CD14-positive monocyte (primary cell): ENCODE measurements at regions not wholly inside any gene's neighbourhood (a gene's known extent, or its start where the extent isn't known, plus 50 kb on each side); places are given as distances from the start of the nearest gene placed in this dataset.

Experiments used
- DNase-seq, 3 donors: peaks; one replicate each; pipeline ENCODE4 v3.0.0-alpha.2; 2011 to 2022
- H2AFZ ChIP-seq: 2 replicates; pipeline ENCODE4 v1.6.0; 2012; ENCODE audit warnings: mild to moderate bottlenecking, low read depth, low read length, inconsistent platforms; ENCODE audit not compliant: insufficient read depth, poor library complexity, severe bottlenecking
- H3K27ac ChIP-seq, 2 donors: 1 replicate in 1 of 2; 2 replicates in 1 of 2; pipeline ENCODE4 v1.5.1; 2012 to 2013; ENCODE audit warnings: low read length in 2 of 2, control low read depth in 1 of 2, inconsistent platforms in 1 of 2, low read depth in 1 of 2, mild to moderate bottlenecking in 1 of 2
- H3K27me3 ChIP-seq, 2 donors: one replicate each; pipeline versions ENCODE4 v1.6.0 to v1.6.1; 2011 to 2013; ENCODE audit warnings: low read length in 2 of 2; ENCODE audit not compliant: control insufficient read depth in 2 of 2, insufficient read depth in 2 of 2
- H3K36me3 ChIP-seq, 2 donors: replicated peaks in 1 of 2; 1 replicate in 1 of 2; 2 replicates in 1 of 2; pipeline versions ENCODE4 v1.5.1 to v1.6.1; 2012 to 2013; ENCODE audit warnings: low read length in 2 of 2, control low read depth in 1 of 2, inconsistent platforms in 1 of 2, mild to moderate bottlenecking in 1 of 2; ENCODE audit not compliant: insufficient read depth in 2 of 2, control insufficient read depth in 1 of 2
- H3K4me1 ChIP-seq, 2 donors: 1 replicate in 1 of 2; 2 replicates in 1 of 2; pipeline versions ENCODE4 v1.5.1 to v1.6.1; 2012 to 2013; ENCODE audit warnings: low read length in 2 of 2, control low read depth in 1 of 2, inconsistent platforms in 1 of 2, mild to moderate bottlenecking in 1 of 2, moderate library complexity in 1 of 2; ENCODE audit not compliant: insufficient read depth in 2 of 2, control insufficient read depth in 1 of 2
- H3K4me2 ChIP-seq: replicated peaks from 2 replicates; pipeline ENCODE3; 2012; ENCODE audit warnings: low read length, moderate library complexity, mild to moderate bottlenecking; ENCODE audit not compliant: poor library complexity, severe bottlenecking; ENCODE audit errors: extremely low read depth
- H3K4me3 ChIP-seq, 3 experiments: fragments of 200-600 bp in 1 of 3; sonication (generic) in 1 of 3; replicated peaks in 1 of 3; 1 replicate in 2 of 3; 2 replicates in 1 of 3; pipeline ENCODE4 v1.5.1; 2011 to 2013; ENCODE audit warnings: low read length in 3 of 3, mild to moderate bottlenecking in 3 of 3, control low read depth in 2 of 3, low read depth in 2 of 3, inconsistent platforms in 1 of 3, moderate library complexity in 1 of 3
- H3K79me2 ChIP-seq: 2 replicates; pipeline ENCODE4 v1.6.0; 2012; ENCODE audit warnings: mild to moderate bottlenecking, control low read depth, inconsistent platforms, low read length, moderate library complexity; ENCODE audit not compliant: insufficient read depth
- H3K9ac ChIP-seq: 2 replicates; pipeline ENCODE4 v1.6.0; 2017; ENCODE audit warnings: low read length, mild to moderate bottlenecking; ENCODE audit not compliant: insufficient read depth, poor library complexity, severe bottlenecking
- H3K9me3 ChIP-seq, 2 donors: replicated peaks in 1 of 2; 1 replicate in 1 of 2; 2 replicates in 1 of 2; pipeline versions ENCODE4 v1.5.1 to v1.6.1; 2012 to 2013; ENCODE audit warnings: low read length in 2 of 2, control low read depth in 1 of 2; ENCODE audit not compliant: control insufficient read depth in 1 of 2, insufficient read depth in 1 of 2
- H4K20me1 ChIP-seq: 2 replicates; pipeline ENCODE4 v1.6.0; 2012; ENCODE audit warnings: mild to moderate bottlenecking, low read length, control low read depth, moderate library complexity; ENCODE audit not compliant: insufficient read depth
- H3K27ac Mint-ChIP-seq, 7 donors: one replicate each; pipeline ENCODE4 v1.8.0; 2020; ENCODE audit warnings: mild to moderate bottlenecking in 7 of 7, mixed read lengths in 7 of 7, moderate library complexity in 6 of 7, inconsistent platforms in 2 of 7
- H3K27me3 Mint-ChIP-seq, 3 donors: one replicate each; pipeline ENCODE4 v1.8.0; 2021 to 2022; ENCODE audit warnings: low read depth in 3 of 3, mild to moderate bottlenecking in 3 of 3, mixed read lengths in 3 of 3, moderate library complexity in 3 of 3, inconsistent platforms in 1 of 3
- H3K36me3 Mint-ChIP-seq, 2 donors: one replicate each; pipeline ENCODE4 v1.8.0; 2020; ENCODE audit warnings: mixed read lengths in 2 of 2, inconsistent platforms in 1 of 2, mild to moderate bottlenecking in 1 of 2
- H3K4me1 Mint-ChIP-seq: one replicate; pipeline ENCODE4 v1.8.0; 2020; ENCODE audit warnings: mild to moderate bottlenecking, mixed read lengths
- H3K4me3 Mint-ChIP-seq, 2 donors: one replicate each; pipeline ENCODE4 v1.8.0; 2020; ENCODE audit warnings: mild to moderate bottlenecking in 2 of 2, mixed read lengths in 2 of 2, moderate library complexity in 1 of 2
- H3K9me3 Mint-ChIP-seq, 7 donors: one replicate each; pipeline ENCODE4 v1.8.0; 2020 to 2022; ENCODE audit warnings: mixed read lengths in 7 of 7, mild to moderate bottlenecking in 6 of 7, moderate library complexity in 6 of 7, inconsistent platforms in 2 of 7
- CTCF ChIP-seq: fragments of 200-600 bp; IDR thresholded peaks from one replicate; pipeline ENCODE4 v1.8.0; 2022; ENCODE audit warnings: antibody characterized with exemption, mild to moderate bottlenecking
- WGBS: methylation state at CpG from one replicate; pipeline ENCODE4 v1.1.5; 2013; ENCODE audit warnings: missing lambda C conversion rate; ENCODE audit not compliant: insufficient coverage; 5-methylcytosine and 5-hydroxymethylcytosine counted together
- intact Hi-C, 2 donors: fragments of 100-400 bp; cut with micrococcal nuclease; formaldehyde crosslinking; loops; one replicate each; pipeline versions ENCODE4 v1.15.0 to v1.15.1; 2023

GRCh38 chr5:74148321-74148720 is 492.2 kb downstream of the ENC1 start:
- peak overlapping the region in 1 of 7 donors; percentile 45 for H3K27ac Mint-ChIP-seq
- Histone ChIP-seq H3K27me3 (no peaks in the 10 kb centered on the region), H2AFZ (no peak overlapping the region), H3K36me3 (no peaks in the 10 kb centered on the region), H3K27ac (no peak overlapping the region), H3K9ac (no peak overlapping the region), H3K9me3 (no peaks in the 10 kb centered on the region), H3K4me2 (no peak overlapping the region), H3K4me1 (peaks cover 0 to 6% of the 10 kb centered on the region in 2 donors), H3K4me3 (no peak overlapping the region), H4K20me1 (no peaks in the 10 kb centered on the region), H3K79me2 (no peaks in the 10 kb centered on the region)
- no peak for TF ChIP-seq CTCF
- intact Hi-C loops = no loop called here
- peaks cover 23% of the 10 kb centered on the region for H3K4me1 Mint-ChIP-seq
- H3K27me3 Mint-ChIP-seq = peaks cover 0 to 5% (median 4%) of the 10 kb centered on the region in 3 donors
- peaks cover 0 to 7% (median 0%) of the 10 kb centered on the region in 7 donors for H3K9me3 Mint-ChIP-seq
- DNase-seq = no peak
- no peak overlapping the region for H3K4me3 Mint-ChIP-seq
- H3K36me3 Mint-ChIP-seq = no peaks in the 10 kb centered on the region

- Histone ChIP-seq H2AFZ (no peak overlapping the region), H3K4me3 (no peak overlapping the region), H3K4me2 (no peak overlapping the region), H3K4me1 (peaks cover 0 to 6% of the 10 kb centered on the region in 2 donors), H3K27me3 (no peaks in the 10 kb centered on the region), H3K27ac (no peak overlapping the region), H3K36me3 (no peaks in the 10 kb centered on the region), H3K79me2 (no peaks in the 10 kb centered on the region), H3K9me3 (no peaks in the 10 kb centered on the region), H3K9ac (no peak overlapping the region), H4K20me1 (no peaks in the 10 kb centered on the region)
- H3K4me3 Mint-ChIP-seq = no peak overlapping the region
- intact Hi-C loops = no loop called here
- no peak for DNase-seq
- no peaks in the 10 kb centered on the region for H3K36me3 Mint-ChIP-seq
- peaks cover 0 to 7% (median 0%) of the 10 kb centered on the region in 7 donors for H3K9me3 Mint-ChIP-seq
- peaks cover 23% of the 10 kb centered on the region for H3K4me1 Mint-ChIP-seq
- no peak overlapping the region for H3K27ac Mint-ChIP-seq
- peaks cover 0 to 8% (median 4%) of the 10 kb centered on the region in 3 donors for H3K27me3 Mint-ChIP-seq
- TF ChIP-seq CTCF = no peak
- no CpG with 5 or more reads among the region's 1 CpG for WGBS
These were observed 493.7 kb downstream of the ENC1 start for GRCh38 chr5:74146796-74147195.
